Suppressor macrophage treated with lipopolysaccharide for 1 hour (primary cell): ENCODE measurements at regions not wholly inside any gene's neighbourhood (a gene's known extent, or its start where the extent isn't known, plus 50 kb on each side); places are given as distances from the start of the nearest gene placed in this dataset.
A peak's percentile ranks its signal among the peaks of the same experiment; 100 is the strongest.

Experiments
- DNase-seq, 3 donors: peaks; one replicate each; pipeline ENCODE4 v3.0.0-alpha.2; 2020 to 2022

GRCh38 chr5:61969755-61970154, 336.3 kb upstream of the KIF2A start:
- DNase-seq, result no peak

GRCh38 chr5:61970218-61970617, 335.8 kb upstream of the KIF2A start:
- DNase-seq, result no peak

GRCh38 chr5:61974680-61975079, 331.3 kb upstream of the KIF2A start:
- DNase-seq, result no peak

GRCh38 chr5:61981886-61982285, 324.1 kb upstream of the KIF2A start:
- DNase-seq, result no peak

- no peak for DNase-seq
These were observed 314.6 kb upstream of the KIF2A start for GRCh38 chr5:61991430-61991829.

GRCh38 chr5:61991866-61992265, 314.1 kb upstream of the KIF2A start:
- no peak for DNase-seq

GRCh38 chr5:61993295-61993927, 312.6 kb upstream of the KIF2A start:
- no peak for DNase-seq

- DNase-seq, result no peak
These were observed 311.8 kb upstream of the KIF2A start for GRCh38 chr5:61994171-61994570.

GRCh38 chr5:61995486-61995885, 310.5 kb upstream of the KIF2A start:
- DNase-seq, result no peak

GRCh38 chr5:61999371-61999770, 306.6 kb upstream of the KIF2A start:
- DNase-seq, result no peak

GRCh38 chr5:62000646-62001045, 305.4 kb upstream of the KIF2A start:
- DNase-seq, result no peak

GRCh38 chr5:62001640-62002039, 304.4 kb upstream of the KIF2A start:
- no peak for DNase-seq

GRCh38 chr5:62002436-62002835, 303.6 kb upstream of the KIF2A start:
- DNase-seq, result no peak

GRCh38 chr5:62005551-62005950, 300.5 kb upstream of the KIF2A start:
- DNase-seq, result no peak

- DNase-seq, result peak in 2 of 3 donors; percentile 10 to 14
These were observed 298.5 kb upstream of the KIF2A start for GRCh38 chr5:62007457-62007856.

- no peak for DNase-seq
These were observed 294.8 kb upstream of the KIF2A start for GRCh38 chr5:62011089-62011664.

GRCh38 chr5:62017092-62017491, 288.9 kb upstream of the KIF2A start:
- DNase-seq, result no peak

GRCh38 chr5:62029303-62029702, 276.7 kb upstream of the KIF2A start:
- no peak for DNase-seq

- no peak for DNase-seq
These were observed 275.7 kb upstream of the KIF2A start for GRCh38 chr5:62030326-62030725.

GRCh38 chr5:62038024-62038423, 268.0 kb upstream of the KIF2A start:
- no peak for DNase-seq

GRCh38 chr5:62041156-62041756, 264.8 kb upstream of the KIF2A start:
- DNase-seq, result no peak

GRCh38 chr5:62042007-62042406, 264.0 kb upstream of the KIF2A start:
- no peak for DNase-seq

GRCh38 chr5:62043289-62044280, 262.4 kb upstream of the KIF2A start:
- DNase-seq, result no peak
